ENCODE measurements at regions not wholly inside any gene's neighbourhood (a gene's known extent, or its start where the extent isn't known, plus 50 kb on each side); places are given as distances from the start of the nearest gene placed in this dataset.
"Not testable (repeated sequence)": the region's sequence is repeated elsewhere in the genome, so short reads cannot be mapped to it uniquely, and the experiment has no call there.

GRCh38 chr16:60646631-60647030 lies 1389.6 kb downstream of the CDH8 start:
- DNase-seq = no peak

GRCh38 chr16:60645541-60645940 lies 1390.7 kb downstream of the CDH8 start:
- DNase-seq = no peak

DNA sequence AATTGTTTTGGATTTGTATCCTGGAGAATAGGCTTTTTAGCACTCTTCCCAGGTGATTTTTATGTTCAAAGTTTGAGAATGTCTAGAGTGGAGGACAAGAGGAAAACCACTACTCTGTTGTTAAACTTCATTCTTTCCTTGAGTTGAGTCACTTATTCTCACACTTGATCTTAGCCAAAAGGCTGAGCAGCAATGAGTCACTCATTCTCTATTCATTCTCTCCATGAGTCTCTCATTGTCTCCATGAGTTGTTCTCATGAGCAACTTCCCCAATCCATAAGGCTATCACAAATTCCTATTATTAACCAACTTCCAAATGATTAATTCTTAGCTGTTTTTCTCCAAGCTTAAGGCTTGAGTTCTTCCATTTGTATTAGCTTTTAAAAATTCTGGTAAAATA lies 1393.3 kb downstream of the CDH8 start:
- no peak for DNase-seq

- no peak for DNase-seq
These were observed 1395.1 kb downstream of the CDH8 start for GRCh38 chr16:60641067-60641665.

- no peak for DNase-seq
These were observed 1396.2 kb downstream of the CDH8 start for GRCh38 chr16:60640038-60640437.

- DNase-seq = not testable (repeated sequence)
These were observed 1399.6 kb downstream of the CDH8 start for GRCh38 chr16:60636636-60637035.

DNA sequence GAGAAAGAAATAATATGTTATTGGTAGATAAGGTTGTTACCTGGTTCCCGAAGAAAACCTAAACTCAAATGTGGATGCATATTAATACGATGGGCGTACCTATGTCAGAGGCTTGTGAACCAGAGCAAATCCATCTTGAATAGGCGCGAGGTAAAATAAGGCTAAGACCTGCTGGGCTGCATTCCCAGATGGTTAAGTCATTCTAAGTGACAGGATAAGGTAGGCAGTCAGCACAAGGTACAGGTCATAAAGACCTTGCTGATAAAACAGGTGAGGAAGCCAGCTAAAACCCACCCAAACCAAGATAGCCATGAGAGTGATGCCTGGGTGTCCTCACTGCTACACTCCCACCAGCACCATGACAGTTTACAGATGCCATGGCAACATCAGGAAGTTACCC lies 1400.1 kb downstream of the CDH8 start:
- no peak for DNase-seq

DNA sequence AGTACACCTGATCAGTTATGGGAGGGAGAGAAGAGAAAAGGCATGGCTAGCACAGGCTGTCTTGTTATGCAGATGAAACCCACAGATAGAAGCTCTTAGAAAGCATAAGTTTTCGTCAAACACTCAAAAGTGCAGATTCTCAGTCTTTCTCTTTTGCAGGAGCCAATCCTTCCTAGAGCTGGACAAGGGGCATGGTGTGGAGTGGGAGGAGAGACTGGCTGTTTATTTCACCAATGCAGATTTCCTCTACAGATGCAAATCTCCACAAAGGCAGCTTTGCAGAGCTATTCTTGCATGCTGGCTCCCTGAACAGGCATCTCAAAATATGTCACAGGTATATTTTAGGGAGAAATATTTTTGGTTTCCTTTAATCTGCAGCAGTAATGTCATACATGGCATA lies 1400.7 kb downstream of the CDH8 start:
- no peak for DNase-seq

DNA sequence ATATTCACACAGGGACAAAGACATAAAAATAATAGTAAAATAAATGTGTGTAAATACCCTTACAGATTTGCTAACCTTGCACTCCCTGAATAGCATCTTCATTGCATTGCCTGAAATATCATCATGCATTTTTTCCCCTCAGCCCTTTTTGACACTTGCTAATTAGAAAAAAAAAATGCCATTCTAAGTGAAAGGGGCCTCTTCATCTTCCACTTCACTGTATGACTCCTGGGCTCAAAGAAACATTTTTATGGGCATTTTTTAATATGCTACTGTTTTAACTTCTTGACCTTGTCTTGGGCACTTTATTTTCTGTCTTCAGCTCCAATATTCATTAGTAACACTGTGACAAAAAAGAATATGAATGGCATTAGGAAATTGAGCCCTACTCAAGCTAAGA lies 1424.4 kb downstream of the CDH8 start:
- no peak for DNase-seq

- no peak for DNase-seq
These were observed 1427.3 kb downstream of the CDH8 start for GRCh38 chr16:60608971-60609370.

- not testable (repeated sequence) for DNase-seq
These were observed 1430.6 kb downstream of the CDH8 start for GRCh38 chr16:60605652-60606051.

- no peak for DNase-seq
These were observed 1431.1 kb downstream of the CDH8 start for GRCh38 chr16:60605176-60605575.

DNA sequence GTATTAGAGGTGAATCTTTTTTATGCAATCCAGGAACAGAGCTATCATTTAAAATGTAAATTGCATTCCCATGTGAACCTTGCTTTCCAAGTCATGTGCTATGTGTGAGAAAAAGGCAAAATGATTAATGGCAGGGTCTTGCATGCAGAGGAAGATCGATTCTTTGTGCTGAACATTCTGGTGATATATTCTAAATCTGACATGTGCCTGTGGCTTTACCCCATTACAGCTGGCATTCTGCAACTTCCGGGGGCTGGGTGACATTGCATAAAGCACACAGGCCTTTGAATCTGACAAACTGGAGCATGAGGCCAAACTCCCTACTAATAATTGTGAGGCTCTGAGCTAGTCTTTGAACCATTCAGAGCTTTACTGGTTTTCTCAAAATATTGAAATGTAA lies 1449.7 kb downstream of the CDH8 start:
- no peak for DNase-seq

- DNase-seq = no peak
These were observed 1453.7 kb downstream of the CDH8 start for GRCh38 chr16:60582528-60582927.

DNA sequence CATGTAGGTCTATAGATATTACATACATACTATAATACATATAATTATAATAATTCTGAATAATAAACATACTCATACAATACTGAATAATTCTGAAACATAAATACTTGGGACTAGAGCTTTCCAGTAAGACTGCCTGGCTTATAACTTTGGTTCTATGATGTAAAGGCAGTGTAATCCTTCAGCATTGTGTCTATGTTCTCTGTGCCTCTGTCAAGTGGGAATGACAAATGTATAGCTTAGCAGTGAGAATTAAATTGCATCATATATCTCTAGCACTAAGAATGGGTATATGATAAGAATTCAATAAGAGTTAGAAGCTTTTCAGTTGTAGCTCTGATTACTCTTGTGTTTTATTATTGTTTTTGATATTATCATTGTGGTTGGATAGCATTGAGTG lies 1469.3 kb downstream of the CDH8 start:
- DNase-seq = no peak

DNA sequence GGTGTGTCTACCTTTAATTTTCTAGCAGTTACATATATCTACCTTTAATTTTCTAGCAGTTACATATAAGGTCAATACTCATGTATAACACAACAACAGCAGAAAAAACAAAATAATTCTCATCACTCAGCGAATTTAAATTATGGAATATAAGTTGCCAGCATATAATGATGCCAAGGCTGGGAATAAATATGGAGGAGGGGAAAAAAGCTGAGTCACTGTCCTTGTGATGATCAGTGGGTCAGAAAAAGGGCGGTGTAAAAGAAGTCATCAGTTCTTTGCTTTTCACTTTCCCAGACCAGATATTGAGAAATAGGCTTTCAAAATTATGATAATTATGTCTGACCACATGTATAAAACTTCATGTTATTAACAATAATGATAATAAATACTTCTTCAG lies 1471.7 kb downstream of the CDH8 start:
- DNase-seq = no peak

DNA sequence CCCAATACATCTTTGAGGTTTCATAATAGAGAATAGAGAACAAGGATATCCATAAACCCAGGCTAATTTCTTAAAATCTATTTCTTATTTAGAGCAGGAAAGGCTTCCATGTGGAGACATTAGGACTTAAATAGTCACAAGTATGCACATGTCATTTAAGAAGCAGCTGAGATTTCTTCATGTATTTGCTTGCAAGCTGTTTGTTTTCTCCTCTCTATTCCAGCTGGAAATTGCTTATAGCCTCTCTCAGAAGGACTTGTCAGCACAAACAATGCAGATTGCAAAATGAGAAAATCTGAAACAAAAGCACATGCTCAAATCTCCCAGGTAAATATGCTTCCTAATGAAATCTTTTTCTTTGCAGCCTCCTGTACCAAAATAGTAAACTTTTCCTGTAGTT lies 1473.1 kb downstream of the CDH8 start:
- DNase-seq = no peak

- no peak for DNase-seq
These were observed 1477.3 kb downstream of the CDH8 start for GRCh38 chr16:60558936-60559335.

- DNase-seq = no peak
These were observed 1483.0 kb downstream of the CDH8 start for GRCh38 chr16:60553090-60553757.

DNA sequence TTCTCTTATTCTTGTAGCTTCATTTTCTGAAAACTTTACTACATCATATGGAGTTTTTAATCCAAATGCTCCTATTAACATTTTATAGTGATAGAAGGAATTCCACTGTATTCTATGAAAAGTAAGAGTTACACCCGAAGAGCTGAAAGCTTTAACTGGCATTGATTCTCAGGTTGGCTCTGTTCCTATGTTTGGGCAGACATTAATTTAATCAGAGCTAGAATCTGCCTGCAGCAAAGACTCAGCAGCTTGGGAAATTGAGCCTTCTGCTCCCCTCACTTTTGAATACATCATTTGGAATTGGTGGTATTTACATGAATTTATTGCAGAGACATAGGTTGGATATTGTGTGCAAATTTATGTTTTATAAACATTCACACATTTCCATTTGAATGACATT lies 1494.7 kb downstream of the CDH8 start:
- DNase-seq = no peak

DNA sequence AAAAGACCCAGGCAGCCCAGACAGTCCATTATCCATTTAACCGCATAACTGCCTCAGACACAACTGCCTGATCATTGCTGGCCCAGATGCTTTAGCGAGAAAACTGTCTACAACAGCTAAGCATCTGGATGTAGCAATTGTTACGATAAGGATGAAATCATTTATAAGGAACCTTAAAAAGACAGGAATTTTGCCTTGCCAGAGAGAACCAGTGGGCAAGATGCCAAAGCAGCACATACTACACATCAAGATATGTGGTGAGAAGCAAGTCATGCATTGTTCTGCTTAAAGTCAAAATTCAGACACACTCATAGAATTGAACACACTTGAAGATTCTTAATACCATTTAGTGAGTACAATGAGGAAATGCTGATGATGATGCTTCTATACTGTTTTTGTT lies 1525.3 kb downstream of the CDH8 start:
- no peak for DNase-seq

DNA sequence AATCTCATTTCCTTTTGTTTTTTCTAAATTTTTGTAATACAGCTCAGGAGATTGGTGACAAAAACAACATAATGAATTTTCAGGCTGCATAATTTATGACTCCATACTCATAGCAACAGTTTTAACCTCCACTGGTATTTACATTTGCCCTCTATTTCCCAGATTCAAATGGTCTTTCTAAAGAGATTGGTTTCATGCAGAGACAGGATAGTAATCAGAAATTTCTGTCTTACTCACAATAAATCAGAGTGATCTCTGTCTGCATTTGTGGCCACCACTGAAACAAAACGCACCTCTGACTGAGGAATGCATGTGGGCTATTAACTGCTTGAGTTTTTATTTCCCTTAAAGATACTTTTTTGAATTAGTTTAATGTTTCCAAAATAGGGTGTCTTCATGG lies 1526.0 kb downstream of the CDH8 start:
- no peak for DNase-seq

GRCh38 chr16:60491273-60491672 lies 1545.0 kb downstream of the CDH8 start:
- no peak for DNase-seq

DNA sequence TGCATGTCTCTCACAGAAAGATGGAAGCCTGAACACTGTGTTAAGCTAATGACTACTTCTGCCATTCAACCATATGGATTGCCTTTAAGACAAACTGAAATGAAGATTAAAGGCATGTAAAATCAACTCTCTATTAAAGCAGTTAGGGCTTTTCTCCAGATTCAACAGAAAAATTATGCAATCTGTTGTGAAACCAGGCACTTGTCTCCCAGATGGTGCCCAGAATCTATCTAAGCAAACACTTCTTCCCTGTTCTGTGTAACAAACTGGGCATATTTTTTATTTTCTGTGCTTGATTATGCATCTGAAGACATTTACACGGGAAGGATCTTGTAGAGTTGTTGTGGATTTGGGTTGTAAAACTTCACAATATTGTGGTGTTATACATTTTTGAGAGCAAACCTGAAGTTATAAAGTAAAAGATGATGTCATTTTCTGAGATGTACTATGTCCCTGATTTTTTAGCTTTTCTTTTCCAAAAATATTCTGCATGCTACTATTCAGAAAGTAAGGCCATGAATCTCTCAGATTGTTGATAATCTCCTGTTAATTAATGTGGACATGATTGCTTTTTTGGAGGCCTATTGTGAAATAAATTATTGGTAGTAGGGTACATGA lies 1550.3 kb downstream of the CDH8 start:
- DNase-seq = no peak

GRCh38 chr16:60484901-60485300 lies 1551.3 kb downstream of the CDH8 start:
- DNase-seq = no peak
